Activated T-helper 17 cell treated with anti-CD3 and anti-CD28 coated beads, Interleukin-2, amount 50 U/mL, for 72 hours (primary cell): ENCODE measurements at regions not wholly inside any gene's neighbourhood (a gene's known extent, or its start where the extent isn't known, plus 50 kb on each side); places are given as distances from the start of the nearest gene placed in this dataset.

Source experiments
- ATAC-seq: fragments of 150-1000 bp; cut with Tn5 transposase; replicated peaks from 2 replicates; pipeline ENCODE4 v1.10.0; 2021; ENCODE audit warnings: mild to moderate bottlenecking, moderate library complexity
- H3K27ac Mint-ChIP-seq: one replicate; pipeline ENCODE4 v1.8.0; 2022; ENCODE audit warnings: mixed read lengths
- H3K27me3 Mint-ChIP-seq: one replicate; pipeline ENCODE4 v1.8.0; 2022; ENCODE audit warnings: mixed read lengths
- H3K36me3 Mint-ChIP-seq: one replicate; pipeline ENCODE4 v1.8.0; 2022; ENCODE audit warnings: low read depth, mild to moderate bottlenecking, mixed read lengths
- H3K4me1 Mint-ChIP-seq: one replicate; pipeline ENCODE4 v1.8.0; 2022; ENCODE audit warnings: mixed read lengths
- H3K4me3 Mint-ChIP-seq: one replicate; pipeline ENCODE4 v1.8.0; 2022; ENCODE audit warnings: mild to moderate bottlenecking, mixed read lengths
- H3K9me3 Mint-ChIP-seq: one replicate; pipeline ENCODE4 v1.8.0; 2022; ENCODE audit warnings: mixed read lengths

DNA sequence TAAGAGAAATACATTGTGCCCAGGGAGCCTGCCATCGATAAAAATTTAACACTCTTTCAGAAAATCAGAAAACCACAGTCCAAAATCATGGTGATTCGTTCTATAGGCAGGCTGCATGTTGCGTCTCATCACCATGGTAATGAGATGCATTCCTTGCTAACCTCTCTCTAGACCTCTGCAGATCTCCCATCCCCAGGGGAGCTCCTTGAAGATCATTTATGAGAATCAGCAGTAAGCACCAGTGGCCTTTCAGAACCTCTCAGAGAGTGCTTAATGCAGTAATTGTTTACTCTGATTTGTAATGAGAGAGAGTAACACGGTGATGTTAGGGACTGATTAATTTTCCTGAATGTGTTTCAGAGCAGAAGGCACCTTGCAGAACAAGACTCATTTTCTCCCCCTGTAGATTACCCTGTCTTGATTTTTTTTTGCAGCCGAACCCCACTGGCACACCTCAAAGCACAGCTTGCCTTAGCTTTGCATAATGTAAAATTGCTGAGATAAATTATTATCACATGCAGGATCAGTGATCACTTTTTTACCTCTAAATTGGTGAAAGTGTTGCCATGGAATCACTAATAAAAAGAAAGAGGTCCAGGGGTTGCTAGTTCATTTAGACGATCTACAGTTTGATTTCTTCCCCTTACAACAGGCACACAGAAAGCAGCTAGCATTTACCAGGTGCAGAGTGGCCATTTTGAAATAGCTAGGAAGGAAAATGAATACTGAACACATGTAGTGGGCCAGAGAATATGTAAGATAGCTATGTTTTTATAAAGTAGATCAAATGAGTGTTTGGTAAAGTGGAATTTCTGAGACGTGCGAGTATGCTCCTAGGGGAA lies 98.9 kb upstream of the CHL1 start:
- no peaks in the 10 kb centered on the region for H3K36me3 Mint-ChIP-seq
- no peaks in the 10 kb centered on the region for H3K4me1 Mint-ChIP-seq
- peaks cover 19% of the 10 kb centered on the region for H3K27me3 Mint-ChIP-seq
- no peak for ATAC-seq
- H3K27ac Mint-ChIP-seq: no peak overlapping the region
- no peaks in the 10 kb centered on the region for H3K9me3 Mint-ChIP-seq
- no peak overlapping the region for H3K4me3 Mint-ChIP-seq

DNA sequence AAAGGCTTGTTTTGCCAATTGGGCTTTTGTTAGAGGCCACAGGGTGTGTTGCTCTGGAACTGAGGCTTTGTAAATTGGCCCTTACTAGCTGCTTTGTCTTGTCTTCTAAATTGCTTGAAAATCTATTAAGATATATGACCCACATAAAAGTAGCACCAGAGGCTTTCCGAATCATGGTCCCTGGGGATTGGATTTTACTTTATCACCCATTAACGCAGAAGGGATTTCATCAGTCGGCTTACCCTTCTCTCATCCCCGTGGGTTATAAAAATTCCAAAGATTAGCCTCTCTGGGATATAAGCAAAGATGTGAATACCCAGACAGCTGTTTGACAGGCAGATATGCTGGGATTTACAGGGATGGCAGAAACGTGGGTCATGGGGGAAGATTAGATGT lies 98.3 kb upstream of the CHL1 start:
- Mint-ChIP-seq H3K36me3 (no peaks in the 10 kb centered on the region), H3K4me1 (no peaks in the 10 kb centered on the region), H3K27ac (no peak overlapping the region), H3K9me3 (no peaks in the 10 kb centered on the region), H3K27me3 (peaks cover 19% of the 10 kb centered on the region), H3K4me3 (no peak overlapping the region)
- ATAC-seq: no peak

DNA sequence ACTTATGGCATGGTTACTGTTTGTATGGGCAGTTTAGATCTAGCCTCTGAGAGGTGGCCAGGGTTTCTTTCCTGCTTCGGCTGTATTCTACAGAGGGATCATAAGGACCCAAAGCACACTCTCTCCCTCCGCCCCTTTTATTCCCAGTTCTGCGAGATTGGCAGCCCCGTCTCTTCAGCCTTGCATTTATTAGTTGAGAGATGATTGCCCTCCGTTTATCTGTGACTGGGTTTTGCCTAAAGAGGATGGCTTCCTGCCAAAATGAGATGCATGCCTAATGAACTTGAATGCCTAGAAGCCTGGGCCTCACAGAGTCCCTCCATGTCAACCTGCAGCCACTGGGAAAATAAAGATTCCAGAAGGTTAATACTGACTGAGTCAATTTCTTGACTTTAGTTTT lies 97.1 kb upstream of the CHL1 start:
- Mint-ChIP-seq H3K27ac (no peak overlapping the region), H3K4me1 (no peaks in the 10 kb centered on the region), H3K4me3 (no peak overlapping the region), H3K9me3 (no peaks in the 10 kb centered on the region), H3K27me3 (peaks cover 19% of the 10 kb centered on the region), H3K36me3 (no peaks in the 10 kb centered on the region)
- ATAC-seq: no peak

DNA sequence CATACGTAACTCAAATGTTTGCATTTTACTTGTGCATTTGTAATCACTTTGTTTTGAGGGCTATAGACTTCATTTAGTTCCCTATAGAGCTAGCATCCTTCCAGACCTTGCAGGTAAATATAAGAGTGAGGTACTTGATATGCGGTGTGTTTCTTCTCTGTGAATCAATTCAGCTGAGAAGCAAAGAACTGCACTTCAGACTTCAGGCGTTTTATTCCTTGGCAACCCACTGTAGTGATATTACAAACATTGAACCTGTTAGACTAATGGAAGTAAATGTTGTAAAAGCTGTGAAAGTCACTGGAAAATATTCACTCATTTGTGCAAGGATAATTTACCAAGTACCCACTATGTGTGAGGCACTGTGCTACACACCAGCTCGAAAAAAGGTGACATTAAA lies 94.1 kb upstream of the CHL1 start:
- Mint-ChIP-seq H3K27me3 (peaks cover 17% of the 10 kb centered on the region), H3K27ac (no peak overlapping the region), H3K4me3 (no peak overlapping the region), H3K9me3 (no peaks in the 10 kb centered on the region), H3K36me3 (no peaks in the 10 kb centered on the region), H3K4me1 (no peaks in the 10 kb centered on the region)
- no peak for ATAC-seq

DNA sequence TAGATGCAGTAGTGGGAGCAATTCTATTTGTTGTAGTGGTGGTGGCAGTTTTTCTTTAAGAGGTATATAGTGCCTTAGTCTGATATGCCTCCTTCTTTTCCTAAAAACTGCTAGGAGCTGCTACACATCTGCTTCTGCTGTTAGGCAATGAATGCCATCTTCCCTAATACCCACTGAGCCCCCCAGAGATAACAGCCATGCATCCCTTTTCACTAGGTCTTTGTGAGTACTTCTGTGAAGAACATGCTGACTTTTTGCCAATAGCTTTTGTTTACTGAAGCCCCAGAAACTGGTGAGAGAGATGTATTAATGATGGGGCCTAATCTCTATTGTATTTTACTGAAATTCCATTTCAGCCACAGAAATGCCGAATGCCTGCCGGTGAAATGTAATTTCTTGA lies 92.6 kb upstream of the CHL1 start:
- ATAC-seq: no peak
- peaks cover 6% of the 10 kb centered on the region for H3K27me3 Mint-ChIP-seq
- no peaks in the 10 kb centered on the region for H3K4me1 Mint-ChIP-seq
- H3K36me3 Mint-ChIP-seq: no peaks in the 10 kb centered on the region
- no peaks in the 10 kb centered on the region for H3K9me3 Mint-ChIP-seq
- no peak overlapping the region for H3K27ac Mint-ChIP-seq
- H3K4me3 Mint-ChIP-seq: no peak overlapping the region

DNA sequence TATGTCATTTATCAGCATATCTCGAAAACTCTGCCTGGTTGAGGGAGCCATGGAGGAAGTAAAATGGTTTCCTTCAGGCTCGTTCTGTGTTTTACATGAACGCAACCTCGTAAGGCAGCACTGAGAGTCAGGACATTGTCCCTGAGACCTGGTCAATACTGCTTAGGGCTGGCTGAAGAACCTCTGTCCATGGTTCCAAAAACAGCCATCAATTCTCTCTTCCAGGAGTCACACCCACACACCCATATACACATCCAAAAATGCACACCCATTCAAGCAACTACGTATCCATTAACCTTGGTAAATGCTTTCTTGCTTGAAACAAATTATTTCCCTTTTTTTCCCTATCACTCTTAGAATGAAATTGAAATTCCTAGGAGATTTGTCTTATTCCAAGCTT lies 91.0 kb upstream of the CHL1 start:
- no peak overlapping the region for H3K27ac Mint-ChIP-seq
- no peak overlapping the region for H3K4me3 Mint-ChIP-seq
- no peak for ATAC-seq
- H3K4me1 Mint-ChIP-seq: no peaks in the 10 kb centered on the region
- no peaks in the 10 kb centered on the region for H3K36me3 Mint-ChIP-seq
- H3K27me3 Mint-ChIP-seq: peaks cover 4% of the 10 kb centered on the region
- no peaks in the 10 kb centered on the region for H3K9me3 Mint-ChIP-seq

DNA sequence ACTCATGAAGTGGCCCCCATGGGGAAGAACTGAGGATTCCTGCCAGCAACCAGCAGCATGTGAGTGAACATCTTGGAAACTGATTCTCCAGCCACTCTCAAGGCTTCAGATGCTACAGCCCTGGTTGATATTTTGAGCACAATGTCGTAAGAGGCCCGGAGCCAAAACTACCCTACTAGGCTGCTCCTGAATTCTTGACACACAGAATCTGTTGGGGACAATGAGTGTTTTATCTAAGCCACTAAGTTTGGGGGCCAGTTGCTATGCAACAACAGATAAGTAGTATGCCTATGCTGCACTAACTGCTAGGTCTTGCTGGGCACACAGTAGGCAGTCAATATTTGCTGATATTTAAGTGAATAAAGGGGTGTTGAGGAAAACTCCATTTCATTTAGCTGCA lies 89.9 kb upstream of the CHL1 start:
- Mint-ChIP-seq H3K4me1 (no peaks in the 10 kb centered on the region), H3K27ac (no peak overlapping the region), H3K9me3 (no peaks in the 10 kb centered on the region), H3K27me3 (peaks cover 7% of the 10 kb centered on the region), H3K36me3 (no peaks in the 10 kb centered on the region), H3K4me3 (no peak overlapping the region)
- no peak for ATAC-seq

DNA sequence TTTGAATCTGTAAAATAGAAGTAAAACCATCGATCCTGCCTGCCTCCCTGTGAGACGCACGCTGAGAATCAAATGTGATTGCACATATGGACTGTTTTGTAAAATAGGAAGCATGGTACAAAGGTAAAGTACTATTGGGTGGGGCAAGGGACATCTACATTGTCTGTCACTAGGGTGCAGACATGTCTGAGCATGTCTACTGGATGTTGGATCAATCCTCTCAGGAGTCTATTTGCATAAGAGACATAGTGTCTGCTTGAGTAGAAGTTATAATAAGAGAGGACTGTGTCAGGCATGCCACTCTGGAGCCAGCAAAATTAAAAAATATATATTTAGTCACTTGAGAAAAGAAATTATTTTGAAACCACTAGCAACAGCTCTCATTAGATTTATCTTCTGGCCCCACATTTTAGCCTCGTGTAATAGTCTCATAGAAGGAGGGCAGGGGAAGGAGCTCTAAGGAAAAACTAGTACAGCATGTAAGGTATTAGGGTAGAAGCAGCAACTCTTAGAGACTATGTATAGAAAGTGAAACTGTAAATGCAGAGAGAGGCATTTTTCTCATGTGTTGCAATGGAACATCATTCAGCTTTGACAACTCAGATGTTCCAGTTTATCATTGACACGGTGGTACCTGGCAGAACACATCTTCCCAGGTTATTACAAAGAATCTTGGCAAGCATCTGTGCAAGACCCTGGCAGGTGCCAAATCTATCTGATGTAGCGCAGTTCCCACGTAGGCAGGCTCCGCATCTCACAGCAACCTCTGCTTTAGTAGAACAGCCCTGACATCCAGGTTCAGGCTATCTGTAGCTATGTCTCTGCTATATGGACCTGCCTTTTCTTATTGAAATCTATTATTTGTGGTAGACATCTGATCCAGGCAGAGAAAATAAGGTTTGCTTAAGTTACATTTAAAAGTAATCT lies 85.2 kb upstream of the CHL1 start:
- no peaks in the 10 kb centered on the region for H3K36me3 Mint-ChIP-seq
- peaks cover 12% of the 10 kb centered on the region for H3K27me3 Mint-ChIP-seq
- no peaks in the 10 kb centered on the region for H3K4me1 Mint-ChIP-seq
- no peak for ATAC-seq
- H3K4me3 Mint-ChIP-seq: no peak overlapping the region
- no peaks in the 10 kb centered on the region for H3K9me3 Mint-ChIP-seq
- H3K27ac Mint-ChIP-seq: no peak overlapping the region

DNA sequence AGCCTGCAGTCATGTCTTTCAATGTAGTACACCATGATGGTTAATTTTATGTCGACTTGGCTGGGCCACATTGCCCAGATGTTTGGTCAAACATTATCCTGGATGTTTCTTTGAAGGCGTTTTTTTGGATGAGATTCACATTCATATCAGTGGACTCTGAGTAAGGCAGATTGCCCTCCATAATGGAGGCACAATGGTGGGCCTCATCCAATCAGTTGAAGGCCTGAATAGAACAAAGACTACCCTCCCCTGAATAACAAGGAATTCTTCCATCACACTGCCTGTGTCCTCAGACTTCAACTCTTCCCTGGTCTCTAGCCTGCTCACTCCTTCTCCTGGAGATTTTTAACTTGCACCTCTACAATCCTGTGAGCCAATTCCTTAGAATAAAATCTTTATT lies 83.8 kb upstream of the CHL1 start:
- Mint-ChIP-seq H3K27ac (no peak overlapping the region), H3K4me1 (no peaks in the 10 kb centered on the region), H3K4me3 (no peak overlapping the region), H3K27me3 (peaks cover 12% of the 10 kb centered on the region), H3K9me3 (no peaks in the 10 kb centered on the region), H3K36me3 (no peaks in the 10 kb centered on the region)
- no peak for ATAC-seq

DNA sequence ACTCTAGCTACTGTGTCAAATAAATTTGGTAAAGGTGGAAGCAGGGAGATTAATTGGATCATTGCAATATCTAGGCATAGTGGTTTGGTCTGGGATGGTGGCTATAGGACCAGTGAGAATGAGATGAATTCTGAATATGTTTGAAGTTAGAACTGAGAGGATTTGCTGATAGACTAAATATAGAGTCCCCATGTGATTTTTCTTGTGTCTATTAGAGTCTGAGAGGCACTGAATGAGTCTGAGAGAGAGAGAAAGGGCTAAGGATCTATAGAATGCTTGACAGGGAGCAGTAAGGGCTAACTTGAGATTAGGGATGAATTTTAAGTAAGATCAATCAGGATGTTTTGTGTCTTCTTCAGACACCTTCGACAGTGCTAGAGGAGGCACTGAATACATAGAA lies 77.9 kb upstream of the CHL1 start:
- Mint-ChIP-seq H3K27me3 (peaks cover 2% of the 10 kb centered on the region), H3K36me3 (no peaks in the 10 kb centered on the region), H3K4me3 (no peak overlapping the region), H3K27ac (no peak overlapping the region), H3K4me1 (no peaks in the 10 kb centered on the region), H3K9me3 (no peaks in the 10 kb centered on the region)
- ATAC-seq: no peak

DNA sequence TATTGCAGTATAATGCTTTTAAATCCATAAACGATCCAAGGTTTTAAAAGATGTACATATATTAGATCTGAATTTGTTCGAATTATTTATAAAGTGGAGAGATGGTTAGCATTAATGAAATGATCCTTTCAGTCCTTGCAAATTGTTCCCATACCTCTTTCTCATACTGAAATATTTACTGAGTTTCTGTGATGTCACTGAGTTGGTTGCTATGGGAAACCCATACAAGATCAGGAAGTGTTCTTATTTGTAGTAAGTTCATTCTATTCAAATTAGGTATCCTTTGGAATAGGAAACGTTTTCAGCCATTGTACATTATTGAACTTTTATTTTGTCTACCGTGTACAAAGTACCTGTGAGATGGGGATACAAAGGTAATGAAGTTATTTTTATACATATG lies 73.2 kb upstream of the CHL1 start:
- Mint-ChIP-seq H3K9me3 (peaks cover 14% of the 10 kb centered on the region), H3K4me3 (no peak overlapping the region), H3K36me3 (no peaks in the 10 kb centered on the region), H3K27ac (no peak overlapping the region), H3K4me1 (no peaks in the 10 kb centered on the region), H3K27me3 (peaks cover 7% of the 10 kb centered on the region)
- no peak for ATAC-seq

DNA sequence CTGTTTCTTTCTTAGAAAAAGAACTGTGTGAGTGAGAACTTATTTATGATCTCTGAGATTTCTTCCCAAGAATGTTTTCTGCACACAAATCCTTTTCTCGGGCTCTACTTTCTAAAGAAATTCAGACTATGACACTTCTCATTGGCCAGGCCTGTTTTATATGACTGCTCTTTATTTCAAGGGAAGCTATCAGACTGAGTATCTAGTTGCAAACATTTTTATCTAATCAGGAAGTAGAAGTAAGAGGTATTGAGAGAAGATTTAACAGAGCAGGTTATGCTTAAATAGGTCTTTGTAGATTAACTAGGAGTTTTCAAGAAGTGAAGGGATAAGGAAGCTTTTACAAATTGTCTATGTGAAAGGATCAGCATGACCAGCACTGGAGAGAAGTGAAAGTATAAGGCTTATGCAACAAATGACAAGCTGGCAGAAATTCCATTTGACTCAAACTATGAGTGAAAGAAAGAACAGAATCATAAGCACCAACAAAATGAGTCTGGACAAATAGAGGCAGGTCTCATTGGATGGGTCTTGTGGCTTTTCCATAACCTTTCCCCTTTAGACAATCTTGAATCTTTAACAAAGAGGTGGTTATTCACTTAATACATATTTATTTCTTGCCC lies 71.9 kb upstream of the CHL1 start:
- peaks cover 7% of the 10 kb centered on the region for H3K27me3 Mint-ChIP-seq
- ATAC-seq: no peak
- no peaks in the 10 kb centered on the region for H3K36me3 Mint-ChIP-seq
- H3K9me3 Mint-ChIP-seq: peaks cover 14% of the 10 kb centered on the region
- no peak overlapping the region for H3K4me3 Mint-ChIP-seq
- H3K4me1 Mint-ChIP-seq: no peaks in the 10 kb centered on the region
- H3K27ac Mint-ChIP-seq: no peak overlapping the region

DNA sequence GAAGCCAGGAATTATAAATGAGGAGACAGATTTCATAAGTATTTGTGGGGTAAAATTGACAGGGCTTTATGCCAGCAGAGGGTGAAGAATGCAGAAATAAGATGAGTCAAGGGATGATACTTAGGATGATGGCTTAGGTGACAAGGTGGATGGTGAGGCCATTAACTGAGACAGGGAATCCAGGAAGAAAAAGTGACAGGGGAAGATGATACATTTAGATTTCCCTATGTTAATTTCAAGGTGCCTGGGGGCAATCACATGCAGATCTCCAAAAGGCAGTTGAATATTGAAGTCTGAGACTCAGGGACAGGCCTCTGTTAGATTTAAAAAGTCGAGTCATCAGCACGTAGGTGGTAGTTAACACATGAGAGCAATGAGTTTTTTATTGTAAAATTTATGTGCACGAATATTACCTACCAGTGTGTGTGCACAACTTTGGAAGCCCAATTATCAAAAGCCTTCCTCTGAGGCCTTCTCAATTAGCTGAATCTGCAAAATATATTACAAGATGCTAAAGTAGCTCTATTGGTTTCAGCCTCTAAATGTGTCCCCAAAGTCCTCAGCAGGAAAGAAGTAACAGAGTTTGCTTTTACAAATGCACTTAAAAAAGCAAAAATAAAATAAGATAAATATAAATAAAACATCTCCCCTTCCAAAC lies 67.9 kb upstream of the CHL1 start:
- H3K9me3 Mint-ChIP-seq: peaks cover 14% of the 10 kb centered on the region
- no peaks in the 10 kb centered on the region for H3K4me1 Mint-ChIP-seq
- no peak overlapping the region for H3K4me3 Mint-ChIP-seq
- ATAC-seq: no peak
- no peaks in the 10 kb centered on the region for H3K36me3 Mint-ChIP-seq
- H3K27ac Mint-ChIP-seq: no peak overlapping the region
- peaks cover 7% of the 10 kb centered on the region for H3K27me3 Mint-ChIP-seq

DNA sequence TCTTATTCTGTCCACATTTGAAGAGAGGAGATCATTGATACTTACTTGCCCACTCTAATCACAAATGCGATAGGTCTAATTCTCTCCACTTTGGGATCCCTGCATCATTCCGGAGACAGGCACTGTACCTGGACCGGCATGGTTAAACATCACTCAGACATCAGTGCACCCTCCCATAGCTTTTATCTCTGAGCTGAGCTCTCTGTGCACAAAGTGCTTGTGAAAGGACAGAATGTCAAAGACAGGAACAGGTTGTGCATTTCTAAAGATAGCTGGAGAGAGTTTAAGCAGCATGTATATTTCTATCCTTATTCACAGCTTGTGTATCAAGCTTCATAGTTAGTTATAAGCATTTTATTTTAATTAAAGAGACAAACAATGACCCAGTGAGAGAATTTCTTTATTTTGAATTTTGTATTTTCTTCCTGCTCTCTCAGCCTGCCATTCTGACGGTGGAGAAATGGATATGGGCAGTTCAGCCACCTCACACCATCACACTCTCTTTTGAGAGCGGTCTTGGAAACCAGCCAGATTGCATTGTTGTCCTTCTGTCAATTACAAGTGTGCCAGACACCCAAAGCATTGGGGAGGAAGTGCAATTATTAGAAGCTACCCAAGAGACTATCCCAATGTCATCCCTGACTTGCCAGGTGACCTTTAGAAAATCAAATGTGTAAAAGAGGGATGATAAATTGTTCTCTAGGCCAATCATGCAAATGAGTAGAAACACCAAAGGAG lies 65.2 kb upstream of the CHL1 start:
- Mint-ChIP-seq H3K9me3 (peaks cover 2% of the 10 kb centered on the region), H3K4me1 (no peaks in the 10 kb centered on the region)

More for the DNA sequence above, 65.2 kb upstream of the CHL1 start:
- Mint-ChIP-seq H3K27me3 (no peaks in the 10 kb centered on the region), H3K36me3 (no peaks in the 10 kb centered on the region), H3K4me3 (no peak overlapping the region), H3K27ac (no peak overlapping the region)
- no peak for ATAC-seq
